Osteocyte (in vitro differentiated cells): ENCODE measurements at regions not wholly inside any gene's neighbourhood (a gene's known extent, or its start where the extent isn't known, plus 50 kb on each side); places are given as distances from the start of the nearest gene placed in this dataset.

ENCODE experiments used
- DNase-seq: peaks from one replicate; pipeline ENCODE4 v3.0.0; 2021; ENCODE audit warnings: mixed read lengths; ENCODE audit not compliant: unreplicated experiment; ENCODE audit errors: extremely low spot score
- H3K27ac Mint-ChIP-seq: one replicate; pipeline ENCODE4 v1.8.0; 2021; ENCODE audit warnings: mild to moderate bottlenecking, mixed read lengths; ENCODE audit not compliant: unreplicated experiment
- H3K27me3 Mint-ChIP-seq: one replicate; pipeline ENCODE4 v1.8.0; 2021; ENCODE audit warnings: mixed read lengths; ENCODE audit not compliant: unreplicated experiment
- H3K36me3 Mint-ChIP-seq: one replicate; pipeline ENCODE4 v1.8.0; 2021; ENCODE audit warnings: mixed read lengths; ENCODE audit not compliant: unreplicated experiment
- H3K4me1 Mint-ChIP-seq: one replicate; pipeline ENCODE4 v1.8.0; 2021; ENCODE audit warnings: mixed read lengths; ENCODE audit not compliant: unreplicated experiment
- H3K4me3 Mint-ChIP-seq: one replicate; pipeline ENCODE4 v1.8.0; 2021; ENCODE audit warnings: mild to moderate bottlenecking, moderate library complexity, mixed read lengths; ENCODE audit not compliant: unreplicated experiment
- H3K9me3 Mint-ChIP-seq: one replicate; pipeline ENCODE4 v1.8.0; 2021; ENCODE audit warnings: mixed read lengths; ENCODE audit not compliant: unreplicated experiment
- CTCF ChIP-seq: fragments of 200-600 bp; sonication (generic); IDR thresholded peaks from 2 replicates; pipeline ENCODE4 v1.5.0; 2021; ENCODE audit warnings: antibody characterized with exemption, mild to moderate bottlenecking, moderate library complexity

GRCh38 chr4:159837071-159837470 lies 734.2 kb downstream of the RAPGEF2 start:
- DNase-seq: no peak

GRCh38 chr4:159855731-159856130 lies 752.9 kb downstream of the RAPGEF2 start:
- Mint-ChIP-seq H3K27ac (no peak overlapping the region), H3K4me1 (no peaks in the 10 kb centered on the region)
- no peak for TF ChIP-seq CTCF

More at GRCh38 chr4:159837071-159837470, 734.2 kb downstream of the RAPGEF2 start:
- H3K27me3 Mint-ChIP-seq: peaks cover 18% of the 10 kb centered on the region
- H3K4me1 Mint-ChIP-seq: no peaks in the 10 kb centered on the region
- H3K36me3 Mint-ChIP-seq: no peaks in the 10 kb centered on the region
- no peaks in the 10 kb centered on the region for H3K9me3 Mint-ChIP-seq
- H3K4me3 Mint-ChIP-seq: no peak overlapping the region
- no peak overlapping the region for H3K27ac Mint-ChIP-seq
- TF ChIP-seq CTCF: no peak

GRCh38 chr4:159856451-159856850 lies 753.6 kb downstream of the RAPGEF2 start:
- Mint-ChIP-seq H3K4me1 (no peaks in the 10 kb centered on the region), H3K9me3 (no peaks in the 10 kb centered on the region), H3K36me3 (no peaks in the 10 kb centered on the region), H3K27ac (no peak overlapping the region), H3K4me3 (no peak overlapping the region), H3K27me3 (peaks cover 18% of the 10 kb centered on the region)
- no peak for DNase-seq
- TF ChIP-seq CTCF: no peak

More at GRCh38 chr4:159855731-159856130, 752.9 kb downstream of the RAPGEF2 start:
- no peaks in the 10 kb centered on the region for H3K36me3 Mint-ChIP-seq
- H3K27me3 Mint-ChIP-seq: peaks cover 15% of the 10 kb centered on the region
- DNase-seq: no peak
- H3K4me3 Mint-ChIP-seq: no peak overlapping the region
- H3K9me3 Mint-ChIP-seq: no peaks in the 10 kb centered on the region

- H3K9me3 Mint-ChIP-seq: no peaks in the 10 kb centered on the region
- DNase-seq: no peak
- H3K4me3 Mint-ChIP-seq: no peak overlapping the region
- no peaks in the 10 kb centered on the region for H3K36me3 Mint-ChIP-seq
- no peak for TF ChIP-seq CTCF
- peaks cover 19% of the 10 kb centered on the region for H3K27me3 Mint-ChIP-seq
- no peak overlapping the region for H3K27ac Mint-ChIP-seq
- no peaks in the 10 kb centered on the region for H3K4me1 Mint-ChIP-seq
These were observed 756.8 kb downstream of the RAPGEF2 start for GRCh38 chr4:159859656-159860148.

GRCh38 chr4:159860945-159861344 lies 758.1 kb downstream of the RAPGEF2 start:
- no peak for TF ChIP-seq CTCF
- Mint-ChIP-seq H3K9me3 (no peaks in the 10 kb centered on the region), H3K4me1 (no peaks in the 10 kb centered on the region), H3K27me3 (peaks cover 18% of the 10 kb centered on the region), H3K27ac (no peak overlapping the region), H3K36me3 (no peaks in the 10 kb centered on the region), H3K4me3 (no peak overlapping the region)
- DNase-seq: no peak
